ENCODE measurements at regions not wholly inside any gene's neighbourhood (a gene's known extent, or its start where the extent isn't known, plus 50 kb on each side); places are given as distances from the start of the nearest gene placed in this dataset.

DNA sequence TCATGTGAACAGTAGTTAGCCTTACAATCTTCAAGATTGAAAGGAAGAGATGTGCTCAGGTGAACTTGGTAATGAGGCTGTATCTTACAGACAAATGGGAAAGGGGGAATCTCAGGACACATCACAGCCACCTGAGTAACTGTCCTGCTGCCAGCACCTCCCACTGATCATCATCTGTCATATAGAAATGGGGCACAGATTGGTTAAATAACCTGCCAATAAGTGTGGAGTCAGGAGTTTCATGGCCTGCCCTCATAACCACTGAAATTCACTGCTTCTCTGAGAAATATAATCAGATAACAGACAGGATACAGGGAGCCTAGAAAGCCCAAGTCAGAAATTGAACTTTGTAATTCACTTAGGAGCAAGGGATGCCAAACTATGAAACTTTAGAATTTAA, 64.9 kb upstream of the TAS2R16 start:
- no peak for DNase-seq

DNA sequence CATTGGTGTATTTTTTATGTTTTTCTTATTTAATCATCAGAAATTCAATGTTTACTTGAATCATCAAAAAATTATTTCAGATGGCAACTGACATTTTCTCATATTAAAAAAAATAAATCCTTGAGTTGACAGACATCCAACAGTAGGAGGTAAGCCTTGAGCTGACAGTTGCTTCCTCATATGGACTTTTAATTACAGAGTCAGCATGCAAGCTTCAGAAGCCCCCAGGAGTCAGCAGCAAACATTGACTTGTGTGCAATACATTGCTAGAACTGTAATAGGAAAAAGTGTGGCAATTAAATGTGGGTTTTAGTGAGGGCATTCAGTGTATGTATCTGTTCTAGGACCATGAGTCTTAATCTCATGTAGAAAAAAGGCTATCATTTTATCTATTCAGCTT, 62.4 kb upstream of the TAS2R16 start:
- DNase-seq, result no peak

DNA sequence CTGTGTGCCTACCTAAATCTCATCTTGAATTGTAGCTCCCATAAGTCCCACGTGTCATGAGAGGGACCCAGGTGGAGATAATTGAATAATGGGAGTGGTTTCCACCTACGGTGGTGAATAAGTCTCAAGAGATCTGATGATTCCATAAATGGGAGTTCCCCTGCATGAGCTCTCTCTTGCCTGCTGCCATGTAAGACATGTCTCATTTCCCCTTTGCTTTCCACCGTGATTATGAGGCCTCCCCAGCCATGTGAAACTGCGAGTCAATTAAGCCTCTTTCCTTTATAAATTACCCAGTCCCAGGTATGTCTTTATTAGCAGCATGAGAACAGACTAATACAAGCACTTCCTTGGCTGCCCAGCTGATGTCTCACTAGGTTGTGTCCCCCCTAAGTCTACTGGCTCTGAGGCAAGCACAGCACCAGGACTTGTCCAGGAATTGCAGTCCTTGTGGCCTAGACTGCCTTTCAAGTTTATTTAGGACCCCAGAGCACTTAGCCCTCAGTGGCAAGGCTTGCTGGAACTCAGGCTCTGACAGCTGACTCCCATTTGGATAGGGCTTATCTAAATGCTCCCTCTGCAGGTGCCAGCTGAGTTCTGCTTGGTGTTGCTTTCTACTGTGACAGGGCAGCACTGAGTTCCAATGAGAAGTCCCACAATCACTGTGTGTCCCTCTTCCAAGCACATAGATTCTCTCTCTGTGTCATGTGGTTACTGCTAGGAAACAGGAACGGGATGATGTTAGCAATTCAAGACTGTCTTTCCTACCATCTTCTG, 59.0 kb upstream of the TAS2R16 start:
- DNase-seq, result peak; percentile 29

DNA sequence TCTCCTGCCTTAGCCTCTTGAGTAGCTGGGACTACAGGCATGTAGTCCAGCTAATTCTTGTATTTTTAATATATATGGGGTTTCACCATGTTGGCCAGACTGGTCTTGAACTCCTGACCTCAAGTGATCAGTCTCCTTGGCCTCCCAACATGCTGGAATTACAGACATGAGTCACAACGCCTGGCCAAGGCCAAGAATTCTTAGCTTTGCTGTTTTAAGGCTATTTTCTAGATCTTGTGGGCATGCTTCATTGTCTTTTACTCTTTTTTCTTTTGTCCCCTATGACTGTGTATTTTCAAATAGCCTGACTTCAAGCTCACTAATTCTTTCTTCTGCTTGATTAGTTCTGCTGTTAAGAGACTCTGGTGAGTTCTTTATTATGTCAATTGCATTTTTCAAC, 56.4 kb upstream of the TAS2R16 start:
- no peak for DNase-seq

DNA sequence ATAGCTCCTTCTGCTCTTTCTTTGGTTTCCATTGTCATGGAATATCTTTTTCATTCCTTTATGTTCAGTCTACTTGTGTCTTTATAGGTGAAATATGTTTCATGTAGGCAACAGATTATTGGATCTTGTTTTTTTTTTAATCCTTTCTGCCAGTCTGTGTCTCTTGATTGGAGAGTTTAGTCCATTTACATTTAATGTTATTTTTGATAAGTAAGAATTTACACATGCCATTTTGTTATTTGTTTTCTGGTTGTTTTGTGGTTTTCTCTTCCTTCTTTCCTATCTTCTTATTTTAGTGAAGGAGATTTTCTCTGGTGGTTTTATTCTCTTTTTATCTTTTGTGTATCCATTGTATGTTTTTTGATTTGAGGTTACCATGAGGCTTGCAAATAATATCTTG, 52.5 kb upstream of the TAS2R16 start:
- no peak for DNase-seq

All from NCI-H146 (cell line).